KMS-11 (cell line): ENCODE measurements at regions not wholly inside any gene's neighbourhood (a gene's known extent, or its start where the extent isn't known, plus 50 kb on each side); places are given as distances from the start of the nearest gene placed in this dataset.

Experiments
- H2AFZ ChIP-seq: fragments of 200-600 bp; sonication (generic); 2 replicates; pipeline ENCODE4 v1.6.1; 2016; ENCODE audit warnings: antibody characterized with exemption, mixed run types, low read depth
- H3K27ac ChIP-seq: fragments of 200-600 bp; sonication (generic); 2 replicates; pipeline ENCODE4 v1.6.1; 2016; ENCODE audit warnings: mild to moderate bottlenecking, mixed run types
- H3K27me3 ChIP-seq: fragments of 200-600 bp; sonication (generic); 2 replicates; pipeline ENCODE4 v1.6.1; 2017; ENCODE audit warnings: mild to moderate bottlenecking, low read depth, mixed run types, moderate library complexity; ENCODE audit not compliant: insufficient read depth
- H3K36me3 ChIP-seq: fragments of 200-600 bp; sonication (generic); 2 replicates; pipeline ENCODE4 v1.6.1; 2017; ENCODE audit warnings: mild to moderate bottlenecking, mixed run types; ENCODE audit not compliant: insufficient read depth
- H3K4me1 ChIP-seq: fragments of 200-600 bp; sonication (generic); 2 replicates; pipeline ENCODE4 v1.6.1; 2016; ENCODE audit warnings: mild to moderate bottlenecking, low read depth, mixed run types; ENCODE audit not compliant: poor library complexity, severe bottlenecking
- H3K4me2 ChIP-seq: fragments of 200-600 bp; sonication (generic); 2 replicates; pipeline ENCODE4 v1.7.0; 2016; ENCODE audit warnings: mild to moderate bottlenecking, mixed run types
- H3K4me3 ChIP-seq: fragments of 200-600 bp; sonication (generic); IDR thresholded peaks from 2 replicates; pipeline ENCODE4 v1.6.1; 2017; ENCODE audit warnings: low read depth, low read length, mixed read lengths; ENCODE audit not compliant: insufficient read depth
- H3K79me2 ChIP-seq: fragments of 200-600 bp; sonication (generic); 2 replicates; pipeline ENCODE4 v1.6.1; 2016; ENCODE audit warnings: low read depth, mixed run types; ENCODE audit not compliant: insufficient read depth
- H3K9ac ChIP-seq: fragments of 200-600 bp; sonication (generic); 2 replicates; pipeline ENCODE4 v1.6.1; 2016; ENCODE audit warnings: mild to moderate bottlenecking, mixed run types
- H4K20me1 ChIP-seq: fragments of 200-600 bp; sonication (generic); 2 replicates; pipeline ENCODE4 v1.6.1; 2016; ENCODE audit warnings: mild to moderate bottlenecking, mixed run types; ENCODE audit not compliant: insufficient read depth
- CTCF ChIP-seq: fragments of 200-600 bp; sonication (generic); conservative IDR thresholded peaks from 2 replicates; pipeline ENCODE4 v1.6.1; 2017; ENCODE audit warnings: low read depth, mild to moderate bottlenecking, antibody characterized with exemption, low read length, moderate library complexity, mixed read lengths

- H3K36me3 ChIP-seq, result no peaks in the 10 kb centered on the region
- no peak overlapping the region for H3K4me3 ChIP-seq
- no peaks in the 10 kb centered on the region for H3K4me1 ChIP-seq
- H3K9ac ChIP-seq, result no peak overlapping the region
- no peaks in the 10 kb centered on the region for H3K79me2 ChIP-seq
- no peak overlapping the region for H3K27ac ChIP-seq
- H3K27me3 ChIP-seq, result no peaks in the 10 kb centered on the region
- H3K4me2 ChIP-seq, result no peak overlapping the region
- H2AFZ ChIP-seq, result no peak overlapping the region
- no peaks in the 10 kb centered on the region for H4K20me1 ChIP-seq
- no peak for TF ChIP-seq CTCF
Measured at GRCh38 chr15:62934236-62934971, 108.1 kb upstream of the TPM1 start.

GRCh38 chr15:62935300-62936081 is 107.1 kb upstream of the TPM1 start:
- H3K4me3 ChIP-seq, result no peak overlapping the region
- no peak overlapping the region for H3K27ac ChIP-seq
- H3K4me1 ChIP-seq, result peaks cover 8% of the 10 kb centered on the region
- no peak overlapping the region for H3K9ac ChIP-seq
- H4K20me1 ChIP-seq, result no peaks in the 10 kb centered on the region
- no peak overlapping the region for H2AFZ ChIP-seq
- no peaks in the 10 kb centered on the region for H3K36me3 ChIP-seq
- H3K27me3 ChIP-seq, result no peaks in the 10 kb centered on the region
- H3K79me2 ChIP-seq, result no peaks in the 10 kb centered on the region
- no peak overlapping the region for H3K4me2 ChIP-seq
- TF ChIP-seq CTCF, result no peak

- Histone ChIP-seq H3K9ac (no peak overlapping the region), H3K4me1 (peaks cover 18% of the 10 kb centered on the region), H2AFZ (no peak overlapping the region), H3K4me3 (no peak overlapping the region), H3K27ac (no peak overlapping the region), H3K36me3 (no peaks in the 10 kb centered on the region), H3K79me2 (no peaks in the 10 kb centered on the region), H4K20me1 (no peaks in the 10 kb centered on the region), H3K27me3 (no peaks in the 10 kb centered on the region), H3K4me2 (no peak overlapping the region)
- no peak for TF ChIP-seq CTCF
Measured at GRCh38 chr15:62938825-62939224, 103.7 kb upstream of the TPM1 start.

- Histone ChIP-seq H3K9ac (peak overlapping the region; percentile 19; the same call in 1 of the 2 replicates), H2AFZ (peak overlapping the region; percentile 86), H3K36me3 (no peaks in the 10 kb centered on the region), H3K4me1 (peaks cover 18% of the 10 kb centered on the region), H3K4me3 (no peak overlapping the region), H3K4me2 (peak overlapping the region; percentile 41; the same call in 1 of the 2 replicates), H3K27me3 (no peaks in the 10 kb centered on the region), H4K20me1 (no peaks in the 10 kb centered on the region), H3K79me2 (no peaks in the 10 kb centered on the region), H3K27ac (peak overlapping the region; percentile 56)
- no peak for TF ChIP-seq CTCF
Measured at GRCh38 chr15:62940093-62940754, 102.3 kb upstream of the TPM1 start.
